ENCODE measurements at regions not wholly inside any gene's neighbourhood (a gene's known extent, or its start where the extent isn't known, plus 50 kb on each side); places are given as distances from the start of the nearest gene placed in this dataset.

GRCh38 chr10:80755893-80756292, 218.2 kb downstream of the SH2D4B start:
- intact Hi-C loops (cut with DNase I): no loop called here
- no peak for DNase-seq (ENCODE audit: extremely low spot score in 2 of 2)
- Histone ChIP-seq H3K36me3 (no peaks in the 10 kb centered on the region), H3K4me3 (no peak overlapping the region), H3K27me3 (no peaks in the 10 kb centered on the region), H3K27ac (no peak overlapping the region), H3K4me1 (no peaks in the 10 kb centered on the region), H3K9me3 (no peaks in the 10 kb centered on the region)
- no peak for TF ChIP-seq POLR2A (IDR thresholded peaks at IDR 0.05)

- Histone ChIP-seq H3K36me3 (no peaks in the 10 kb centered on the region), H3K4me1 (no peaks in the 10 kb centered on the region), H3K27me3 (no peaks in the 10 kb centered on the region), H3K4me3 (no peak overlapping the region), H3K27ac (no peak overlapping the region), H3K9me3 (no peaks in the 10 kb centered on the region)
- DNase-seq (ENCODE audit: extremely low spot score in 2 of 2): no peak
- no peak for TF ChIP-seq CTCF (IDR thresholded peaks at IDR 0.05)
- no peak for TF ChIP-seq POLR2AphosphoS5 (IDR thresholded peaks at IDR 0.05; ENCODE audit: insufficient read depth in 1 of 2, low read depth in 1 of 2)
- TF ChIP-seq POLR2A (IDR thresholded peaks at IDR 0.05): no peak
- intact Hi-C loops (cut with DNase I): no loop called here
Measured at GRCh38 chr10:80759693-80760092, 222.0 kb downstream of the SH2D4B start.

- TF ChIP-seq CTCF (IDR thresholded peaks at IDR 0.05): no peak
- no peak for TF ChIP-seq POLR2A (IDR thresholded peaks at IDR 0.05)
- no peak for TF ChIP-seq POLR2AphosphoS5 (IDR thresholded peaks at IDR 0.05; ENCODE audit: insufficient read depth in 1 of 2, low read depth in 1 of 2)
- Histone ChIP-seq H3K27ac (no peak overlapping the region), H3K27me3 (no peaks in the 10 kb centered on the region), H3K4me3 (no peak overlapping the region), H3K36me3 (no peaks in the 10 kb centered on the region), H3K9me3 (no peaks in the 10 kb centered on the region), H3K4me1 (no peaks in the 10 kb centered on the region)
- no peak for DNase-seq (ENCODE audit: extremely low spot score in 2 of 2)
- intact Hi-C loops (cut with DNase I): no loop called here
Measured at GRCh38 chr10:80760914-80761371, 223.2 kb downstream of the SH2D4B start.

- TF ChIP-seq POLR2A (IDR thresholded peaks at IDR 0.05) (no peak), CTCF (IDR thresholded peaks at IDR 0.05) (no peak), POLR2AphosphoS5 (IDR thresholded peaks at IDR 0.05; ENCODE audit: insufficient read depth in 1 of 2, low read depth in 1 of 2) (no peak)
- no peak overlapping the region for H3K4me3 ChIP-seq
- H3K27me3 ChIP-seq: no peaks in the 10 kb centered on the region
- no peaks in the 10 kb centered on the region for H3K4me1 ChIP-seq
- H3K9me3 ChIP-seq: no peaks in the 10 kb centered on the region
- intact Hi-C loops (cut with DNase I): no loop called here
- no peak for DNase-seq (ENCODE audit: extremely low spot score in 2 of 2)
- no peak overlapping the region for H3K27ac ChIP-seq
- H3K36me3 ChIP-seq: no peaks in the 10 kb centered on the region
Measured at GRCh38 chr10:80767963-80768362, 230.3 kb downstream of the SH2D4B start.

GRCh38 chr10:80769700-80770160, 232.0 kb downstream of the SH2D4B start:
- Histone ChIP-seq H3K9me3 (no peaks in the 10 kb centered on the region), H3K27ac (no peak overlapping the region), H3K27me3 (no peaks in the 10 kb centered on the region), H3K36me3 (no peaks in the 10 kb centered on the region), H3K4me3 (no peak overlapping the region), H3K4me1 (no peaks in the 10 kb centered on the region)
- no peak for TF ChIP-seq CTCF (IDR thresholded peaks at IDR 0.05)
- TF ChIP-seq POLR2A (IDR thresholded peaks at IDR 0.05): no peak
- no peak for TF ChIP-seq POLR2AphosphoS5 (IDR thresholded peaks at IDR 0.05; ENCODE audit: insufficient read depth in 1 of 2, low read depth in 1 of 2)
- intact Hi-C loops (cut with DNase I): no loop called here
- DNase-seq (ENCODE audit: extremely low spot score in 2 of 2): no peak
